Neural progenitor cell (in vitro differentiated cells): ENCODE measurements at regions not wholly inside any gene's neighbourhood (a gene's known extent, or its start where the extent isn't known, plus 50 kb on each side); places are given as distances from the start of the nearest gene placed in this dataset.

Experiments
- EZH2 ChIP-seq: fragments of 200-600 bp; sonication (generic); IDR thresholded peaks from 2 replicates; pipeline ENCODE4 v1.6.1; 2017; ENCODE audit warnings: antibody characterized with exemption, mild to moderate bottlenecking, moderate library complexity
- EZH2phosphoT487 ChIP-seq: fragments of 200-600 bp; sonication (generic); IDR thresholded peaks from 2 replicates; pipeline ENCODE4 v1.6.1; 2017; ENCODE audit warnings: antibody characterized with exemption
- TF ChIP-seq, protein P1 (sequence below): fragments of 200-600 bp; sonication (generic); IDR thresholded peaks from 2 replicates; pipeline ENCODE4 v1.5.1; 2017; ENCODE audit warnings: antibody characterized with exemption, mild to moderate bottlenecking

DNA sequence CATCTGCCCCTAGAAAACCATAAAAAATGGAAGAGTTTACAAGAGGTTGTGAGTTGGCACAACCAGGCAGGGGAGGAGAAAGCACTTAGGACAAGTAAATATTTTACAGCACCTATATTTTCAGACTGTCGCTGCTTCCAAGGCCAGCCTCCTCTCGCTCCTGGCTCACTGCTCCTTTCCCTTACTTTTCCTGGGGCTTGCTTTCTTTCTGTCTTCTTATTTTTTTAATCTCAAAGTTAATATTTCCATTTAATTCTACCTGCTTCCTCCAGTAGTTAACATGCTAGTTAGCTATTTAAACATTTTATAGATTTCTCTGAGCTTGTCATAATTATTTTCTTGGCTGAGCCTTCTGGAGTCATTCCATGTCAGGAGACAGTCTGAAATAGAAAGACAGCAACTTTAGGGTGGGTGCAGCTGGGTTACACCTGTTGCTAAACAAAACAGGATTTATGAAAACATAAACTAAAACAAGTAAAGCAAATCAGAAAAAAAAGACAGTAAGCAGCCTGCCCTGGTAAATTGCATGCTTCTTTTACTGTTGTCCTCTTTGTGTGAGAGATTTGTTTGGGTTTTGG, 330.1 kb downstream of the DLEU7 start:
- TF ChIP-seq, protein P1, sequence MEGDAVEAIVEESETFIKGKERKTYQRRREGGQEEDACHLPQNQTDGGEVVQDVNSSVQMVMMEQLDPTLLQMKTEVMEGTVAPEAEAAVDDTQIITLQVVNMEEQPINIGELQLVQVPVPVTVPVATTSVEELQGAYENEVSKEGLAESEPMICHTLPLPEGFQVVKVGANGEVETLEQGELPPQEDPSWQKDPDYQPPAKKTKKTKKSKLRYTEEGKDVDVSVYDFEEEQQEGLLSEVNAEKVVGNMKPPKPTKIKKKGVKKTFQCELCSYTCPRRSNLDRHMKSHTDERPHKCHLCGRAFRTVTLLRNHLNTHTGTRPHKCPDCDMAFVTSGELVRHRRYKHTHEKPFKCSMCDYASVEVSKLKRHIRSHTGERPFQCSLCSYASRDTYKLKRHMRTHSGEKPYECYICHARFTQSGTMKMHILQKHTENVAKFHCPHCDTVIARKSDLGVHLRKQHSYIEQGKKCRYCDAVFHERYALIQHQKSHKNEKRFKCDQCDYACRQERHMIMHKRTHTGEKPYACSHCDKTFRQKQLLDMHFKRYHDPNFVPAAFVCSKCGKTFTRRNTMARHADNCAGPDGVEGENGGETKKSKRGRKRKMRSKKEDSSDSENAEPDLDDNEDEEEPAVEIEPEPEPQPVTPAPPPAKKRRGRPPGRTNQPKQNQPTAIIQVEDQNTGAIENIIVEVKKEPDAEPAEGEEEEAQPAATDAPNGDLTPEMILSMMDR = no peak
- no peak for TF ChIP-seq EZH2
- no peak for TF ChIP-seq EZH2phosphoT487
